Tibial nerve (tissue), 4 donors: ENCODE measurements at regions not wholly inside any gene's neighbourhood (a gene's known extent, or its start where the extent isn't known, plus 50 kb on each side); places are given as distances from the start of the nearest gene placed in this dataset.
"Not testable (repeated sequence)": the region's sequence is repeated elsewhere in the genome, so short reads cannot be mapped to it uniquely, and the experiment has no call there.

Experiments
- DNase-seq, 2 donors: peaks; one replicate each; pipeline ENCODE4 v3.0.0-alpha.2; 2019; ENCODE audit warnings: low spot score in 2 of 2
- H3K27ac ChIP-seq, 4 donors: fragments of 200-600 bp; sonication (generic) in 3 of 4; one replicate each; pipeline ENCODE4 v1.5.1; 2017 to 2019; ENCODE audit warnings: mild to moderate bottlenecking in 1 of 4
- H3K27me3 ChIP-seq, 2 donors: fragments of 200-600 bp; sonication (generic) in 1 of 2; one replicate each; pipeline versions ENCODE4 v1.5.1 to v1.6.0; 2017 to 2019
- H3K36me3 ChIP-seq, 3 donors: fragments of 200-600 bp; sonication (generic); one replicate each; pipeline ENCODE4 v1.5.1; 2018 to 2019
- H3K4me1 ChIP-seq, 4 donors: fragments of 200-600 bp; sonication (generic) in 3 of 4; one replicate each; pipeline ENCODE4 v1.5.1; 2017 to 2019
- H3K4me3 ChIP-seq, 4 donors: fragments of 200-600 bp; sonication (generic) in 3 of 4; one replicate each; pipeline ENCODE4 v1.5.1; 2017 to 2019; ENCODE audit warnings: mild to moderate bottlenecking in 1 of 4, moderate library complexity in 1 of 4
- H3K9me3 ChIP-seq, 4 donors: fragments of 200-600 bp; sonication (generic) in 3 of 4; one replicate each; pipeline ENCODE4 v1.5.1; 2017 to 2019
- EP300 ChIP-seq, 2 donors: sonication (generic); formaldehyde crosslinking; IDR thresholded peaks; one replicate each; pipeline ENCODE4 v1.6.1; 2017; ENCODE audit warnings: antibody characterized with exemption in 2 of 2, mild to moderate bottlenecking in 1 of 2
- POLR2A ChIP-seq, 2 donors: fragments of 450-650 bp; IDR thresholded peaks; one replicate each; pipeline ENCODE4 v1.6.1; 2017; ENCODE audit warnings: antibody characterized with exemption in 2 of 2, mild to moderate bottlenecking in 2 of 2, moderate library complexity in 2 of 2
- whole genome bisulfite sequencing, 2 donors: methylation state at CpG; one replicate each; pipeline ENCODE4 v1.1.5; 2018; 5-methylcytosine and 5-hydroxymethylcytosine counted together
- TF ChIP-seq, protein P1 (sequence below), 5 experiments: fragments of 200-600 bp in 3 of 5; fragments of 450-650 bp in 2 of 5; sonication (generic) in 3 of 5; IDR thresholded peaks; one replicate each; pipeline ENCODE4 v1.5.1; 2016 to 2019; ENCODE audit warnings: antibody characterized with exemption in 5 of 5, mild to moderate bottlenecking in 3 of 5, moderate library complexity in 2 of 5

DNA sequence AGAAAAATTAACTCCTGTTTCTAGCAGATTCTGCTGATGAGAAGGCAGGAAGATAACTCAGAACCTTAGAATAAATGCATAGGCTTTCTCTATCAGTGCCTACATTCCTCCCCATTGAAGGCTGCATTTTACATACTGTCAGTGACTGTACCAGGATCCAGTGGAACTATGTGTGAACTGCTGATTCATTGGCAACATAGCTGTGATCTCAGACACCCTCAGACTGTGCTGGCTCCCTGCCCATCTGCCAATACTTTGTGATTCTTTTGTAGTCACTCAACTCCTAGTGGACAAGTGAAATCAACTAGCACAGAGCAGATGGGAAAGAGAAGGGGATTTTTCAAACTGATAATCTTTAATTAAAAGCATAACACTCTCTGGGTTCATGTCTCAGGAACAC, 375.8 kb downstream of the MDFIC start:
- DNase-seq = no peak

DNA sequence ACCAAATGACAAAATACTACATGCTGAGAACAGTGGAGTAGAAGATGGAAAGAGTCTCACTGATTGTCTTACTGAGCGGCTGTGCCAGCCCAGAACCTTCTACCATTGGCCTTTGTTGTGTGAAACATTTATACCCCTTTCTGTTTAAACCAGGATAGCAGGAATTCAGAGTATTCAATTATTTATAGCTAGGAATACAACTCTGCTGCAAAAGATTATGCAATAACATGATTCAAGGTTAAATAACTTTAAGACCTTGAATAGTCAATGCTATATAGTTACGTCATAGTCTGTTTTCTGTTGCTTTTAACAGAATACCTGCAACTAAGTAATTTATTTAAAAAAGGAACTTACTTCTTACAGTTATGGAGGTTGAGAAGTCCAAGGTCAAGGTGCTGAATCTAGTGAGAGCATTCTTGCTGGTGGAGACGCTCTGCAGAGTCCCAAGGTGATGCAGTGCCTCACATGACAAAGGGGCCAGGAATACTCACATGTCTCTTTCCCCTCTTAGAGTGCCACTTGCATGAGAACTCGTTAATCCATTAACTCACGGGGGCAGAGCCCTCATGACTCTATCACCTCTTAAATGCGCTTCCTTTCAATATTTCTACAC, 371.8 kb downstream of the MDFIC start:
- Histone ChIP-seq H3K27ac (no peak overlapping the region), H3K9me3 (no peaks in the 10 kb centered on the region), H3K27me3 (no peaks in the 10 kb centered on the region), H3K4me1 (no peaks in the 10 kb centered on the region), H3K36me3 (no peaks in the 10 kb centered on the region), H3K4me3 (no peak overlapping the region)
- TF ChIP-seq EP300 (IDR thresholded peaks at IDR 0.05) (no peak), POLR2A (IDR thresholded peaks at IDR 0.05) (no peak)
- TF ChIP-seq, protein P1, sequence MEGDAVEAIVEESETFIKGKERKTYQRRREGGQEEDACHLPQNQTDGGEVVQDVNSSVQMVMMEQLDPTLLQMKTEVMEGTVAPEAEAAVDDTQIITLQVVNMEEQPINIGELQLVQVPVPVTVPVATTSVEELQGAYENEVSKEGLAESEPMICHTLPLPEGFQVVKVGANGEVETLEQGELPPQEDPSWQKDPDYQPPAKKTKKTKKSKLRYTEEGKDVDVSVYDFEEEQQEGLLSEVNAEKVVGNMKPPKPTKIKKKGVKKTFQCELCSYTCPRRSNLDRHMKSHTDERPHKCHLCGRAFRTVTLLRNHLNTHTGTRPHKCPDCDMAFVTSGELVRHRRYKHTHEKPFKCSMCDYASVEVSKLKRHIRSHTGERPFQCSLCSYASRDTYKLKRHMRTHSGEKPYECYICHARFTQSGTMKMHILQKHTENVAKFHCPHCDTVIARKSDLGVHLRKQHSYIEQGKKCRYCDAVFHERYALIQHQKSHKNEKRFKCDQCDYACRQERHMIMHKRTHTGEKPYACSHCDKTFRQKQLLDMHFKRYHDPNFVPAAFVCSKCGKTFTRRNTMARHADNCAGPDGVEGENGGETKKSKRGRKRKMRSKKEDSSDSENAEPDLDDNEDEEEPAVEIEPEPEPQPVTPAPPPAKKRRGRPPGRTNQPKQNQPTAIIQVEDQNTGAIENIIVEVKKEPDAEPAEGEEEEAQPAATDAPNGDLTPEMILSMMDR (IDR thresholded peaks at IDR 0.05) = no peak
- WGBS, 2 donors = 78 to 80% methylated on average over 6 of the region's 6 CpGs
- no peak for DNase-seq

More for the DNA sequence above, 375.8 kb downstream of the MDFIC start:
- H3K4me1 ChIP-seq = no peaks in the 10 kb centered on the region
- H3K4me3 ChIP-seq = no peak overlapping the region
- TF ChIP-seq, protein P1 (IDR thresholded peaks at IDR 0.05) = no peak
- TF ChIP-seq POLR2A (IDR thresholded peaks at IDR 0.05) (no peak), EP300 (IDR thresholded peaks at IDR 0.05) (no peak)
- H3K27me3 ChIP-seq = no peaks in the 10 kb centered on the region
- no peaks in the 10 kb centered on the region for H3K9me3 ChIP-seq
- no peaks in the 10 kb centered on the region for H3K36me3 ChIP-seq
- no peak overlapping the region for H3K27ac ChIP-seq

DNA sequence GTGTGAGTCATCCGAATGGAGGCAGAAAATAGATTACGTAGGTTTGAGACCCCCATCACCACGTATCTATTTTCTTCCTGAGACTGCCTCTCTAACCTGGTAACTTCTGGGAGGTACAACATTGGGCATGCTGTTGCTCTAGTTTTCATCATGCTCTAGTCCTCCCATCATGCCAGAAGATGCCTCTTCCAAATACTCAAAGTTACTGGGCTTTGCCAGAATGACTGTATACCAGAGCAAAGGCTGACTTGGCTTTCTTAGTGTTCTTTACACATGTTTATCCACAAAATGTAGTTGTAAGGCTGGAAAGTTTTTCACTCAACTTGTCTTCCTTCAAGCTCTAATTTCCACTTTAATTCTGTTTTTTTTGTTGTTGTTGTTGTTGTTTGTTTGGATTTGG, 370.5 kb downstream of the MDFIC start:
- Histone ChIP-seq H3K4me3 (no peak overlapping the region), H3K4me1 (no peaks in the 10 kb centered on the region), H3K36me3 (no peaks in the 10 kb centered on the region), H3K9me3 (no peaks in the 10 kb centered on the region), H3K27ac (no peak overlapping the region), H3K27me3 (no peaks in the 10 kb centered on the region)
- no peak for DNase-seq
- TF ChIP-seq EP300 (IDR thresholded peaks at IDR 0.05) = no peak
- TF ChIP-seq, protein P1 (IDR thresholded peaks at IDR 0.05) = no peak
- TF ChIP-seq POLR2A (IDR thresholded peaks at IDR 0.05) = no peak
- 85 to 95% methylated on average over 3 of the region's 3 CpGs for WGBS, 2 donors

DNA sequence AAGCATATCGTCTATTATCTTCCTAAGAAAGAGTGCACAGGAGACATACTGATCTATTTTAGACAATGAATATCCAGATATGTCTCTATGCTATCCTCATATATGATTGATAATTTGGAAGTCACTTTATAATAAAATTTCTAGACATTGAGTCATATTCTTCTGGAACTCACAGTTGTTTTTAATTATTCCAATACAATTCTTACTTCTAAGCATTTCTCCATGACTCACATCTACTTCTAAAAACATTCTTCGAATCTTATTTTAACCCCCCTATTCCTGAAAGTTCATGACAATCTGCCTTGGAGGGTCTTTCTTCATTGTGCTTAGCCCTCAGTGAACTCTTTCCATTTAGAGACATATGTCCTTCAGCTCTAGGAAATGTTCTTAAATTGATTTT, 368.1 kb downstream of the MDFIC start:
- Histone ChIP-seq H3K27ac (no peak overlapping the region), H3K9me3 (no peaks in the 10 kb centered on the region), H3K4me1 (no peaks in the 10 kb centered on the region), H3K27me3 (no peaks in the 10 kb centered on the region), H3K36me3 (no peaks in the 10 kb centered on the region), H3K4me3 (no peak overlapping the region)
- TF ChIP-seq, protein P1 (IDR thresholded peaks at IDR 0.05) = no peak
- TF ChIP-seq EP300 (IDR thresholded peaks at IDR 0.05) (no peak), POLR2A (IDR thresholded peaks at IDR 0.05) (no peak)
- WGBS, 2 donors = 77 to 90% methylated on average over 2 of the region's 2 CpGs
- DNase-seq = no peak

DNA sequence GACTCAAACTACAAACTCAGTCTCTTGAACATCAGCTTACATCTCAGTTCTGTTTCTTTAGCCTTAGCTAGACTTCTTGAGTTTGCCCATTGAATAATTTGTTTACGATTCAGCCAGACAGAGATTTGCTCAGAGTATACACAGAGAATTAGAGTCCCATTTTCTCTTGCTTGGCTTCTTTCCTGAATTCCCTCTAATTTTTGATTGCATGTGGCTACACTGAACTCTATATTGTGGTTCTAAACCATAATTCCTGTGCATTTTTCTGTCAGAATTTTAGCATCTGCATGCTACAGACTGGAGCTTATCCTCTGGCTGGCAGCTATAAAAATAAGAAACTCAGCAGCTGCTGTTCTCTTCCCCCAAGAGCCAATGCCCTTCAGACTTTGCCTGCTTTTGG, 354.9 kb downstream of the MDFIC start:
- Histone ChIP-seq H3K9me3 (no peaks in the 10 kb centered on the region), H3K27ac (no peak overlapping the region), H3K4me3 (no peak overlapping the region), H3K36me3 (no peaks in the 10 kb centered on the region), H3K27me3 (no peaks in the 10 kb centered on the region), H3K4me1 (no peaks in the 10 kb centered on the region)
- no peak for TF ChIP-seq POLR2A (IDR thresholded peaks at IDR 0.05)
- no peak for TF ChIP-seq EP300 (IDR thresholded peaks at IDR 0.05)
- TF ChIP-seq, protein P1 (IDR thresholded peaks at IDR 0.05) = no peak
- 98 to 100% methylated on average over 1 of the region's 1 CpG for WGBS, 2 donors
- DNase-seq = no peak

DNA sequence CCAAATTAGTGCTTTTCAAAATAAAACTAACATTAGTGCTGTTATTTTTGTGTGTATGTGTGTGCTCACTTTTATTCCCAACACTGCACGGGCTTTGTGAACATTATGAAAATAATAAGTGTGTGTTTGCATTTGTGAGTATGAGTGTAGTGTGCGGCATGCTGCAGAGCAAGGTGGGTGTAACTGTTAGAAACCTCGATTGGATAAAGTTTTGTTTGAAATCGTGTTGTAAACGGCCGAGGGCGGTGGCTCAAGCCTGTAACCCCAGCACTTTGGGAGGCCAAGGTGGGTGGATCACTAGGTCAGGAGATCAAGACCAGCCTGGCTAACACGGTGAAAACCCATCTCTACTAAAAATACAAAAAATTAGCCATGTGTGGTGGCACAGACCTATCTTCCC, 352.0 kb downstream of the MDFIC start:
- not testable (repeated sequence) for H3K27ac ChIP-seq, DNase-seq, H3K4me3 ChIP-seq, H3K27me3 ChIP-seq, H3K4me1 ChIP-seq, H3K36me3 ChIP-seq, H3K9me3 ChIP-seq
- 69 to 76% methylated on average over 8 of the region's 8 CpGs for WGBS, 2 donors
